B cell (primary cell): ENCODE measurements at regions not wholly inside any gene's neighbourhood (a gene's known extent, or its start where the extent isn't known, plus 50 kb on each side); places are given as distances from the start of the nearest gene placed in this dataset.

ENCODE experiments used
- ATAC-seq: fragments of 200-7000 bp; cut with Tn5 transposase; one replicate; pipeline ENCODE4 v1.10.0; 2021; ENCODE audit warnings: low read depth, mild to moderate bottlenecking, moderate number of reproducible peaks, moderate library complexity
- CTCF ChIA-PET: fragments of 350-600 bp; sonication (Branson Sonifier 250); formaldehyde crosslinking; loops from one replicate; lab custom pipeline; 2021; ENCODE audit warnings: antibody characterized with exemption, inconsistent platforms; lab: Charles Lee
- POLR2A ChIA-PET: fragments of 350-600 bp; sonication (Branson Sonifier 250); formaldehyde crosslinking; loops from one replicate; lab custom pipeline; 2021; ENCODE audit warnings: antibody characterized with exemption; lab: Charles Lee
- DNase-seq: peaks from one replicate; pipeline ENCODE4 v3.0.0; 2013
- H2AFZ ChIP-seq: 2 replicates; pipeline ENCODE4 v1.6.1; 2012; ENCODE audit warnings: mild to moderate bottlenecking, low read depth, low read length; ENCODE audit not compliant: insufficient read depth, poor library complexity, severe bottlenecking
- H3K27ac ChIP-seq, 2 donors: 1 replicate in 1 of 2; 2 replicates in 1 of 2; pipeline ENCODE4 v1.5.1; 2012 to 2013; ENCODE audit warnings: low read length in 2 of 2, mild to moderate bottlenecking in 2 of 2, moderate library complexity in 1 of 2
- H3K27me3 ChIP-seq, 4 experiments: fragments of 200-600 bp in 1 of 4; sonication (generic) in 1 of 4; replicated peaks in 1 of 4; 1 replicate in 2 of 4; 2 replicates in 2 of 4; pipeline versions ENCODE4 v1.6.1 to v1.7.0; 2013 to 2016; ENCODE audit warnings: low read length in 3 of 4, mild to moderate bottlenecking in 2 of 4, mixed read lengths in 1 of 4, moderate library complexity in 1 of 4; ENCODE audit not compliant: insufficient read depth in 4 of 4, control insufficient read depth in 3 of 4; ENCODE audit errors: control extremely low read depth in 1 of 4
- H3K36me3 ChIP-seq, 2 experiments: replicated peaks in 1 of 2; 1 replicate in 1 of 2; 2 replicates in 1 of 2; pipeline versions ENCODE4 v1.6.1 to v1.7.1; 2013; ENCODE audit warnings: low read length in 1 of 2; ENCODE audit not compliant: insufficient read depth in 2 of 2, control insufficient read depth in 1 of 2; ENCODE audit errors: control extremely low read depth in 1 of 2, extremely low read depth in 1 of 2
- H3K4me1 ChIP-seq, 2 donors: fragments of 200-600 bp in 1 of 2; sonication (generic) in 1 of 2; 1 replicate in 1 of 2; 2 replicates in 1 of 2; pipeline versions ENCODE4 v1.5.1 to v1.6.1; 2013 to 2017; ENCODE audit warnings: low read length in 2 of 2; ENCODE audit not compliant: control insufficient read depth in 2 of 2, insufficient read depth in 2 of 2
- H3K4me2 ChIP-seq: replicated peaks from 2 replicates; pipeline ENCODE3; 2012; ENCODE audit warnings: mild to moderate bottlenecking, low read depth, low read length; ENCODE audit not compliant: poor library complexity, severe bottlenecking
- H3K4me3 ChIP-seq, 5 experiments: fragments of 200-600 bp in 1 of 5; sonication (generic) in 1 of 5; 1 replicate in 3 of 5; 2 replicates in 2 of 5; pipeline versions ENCODE4 v1.5.1 to v1.7.0; 2011 to 2016; ENCODE audit warnings: low read length in 4 of 5, mild to moderate bottlenecking in 4 of 5, low read depth in 2 of 5, control low read depth in 1 of 5, moderate library complexity in 1 of 5; ENCODE audit not compliant: insufficient read depth in 1 of 5; ENCODE audit errors: control extremely low read depth in 1 of 5, extremely low read depth in 1 of 5
- H3K79me2 ChIP-seq: fragments of 200-600 bp; sonication (generic); one replicate; pipeline ENCODE4 v1.6.0; 2016; ENCODE audit warnings: low read length; ENCODE audit not compliant: control insufficient read depth, insufficient read depth
- H3K9ac ChIP-seq: fragments of 200-600 bp; sonication (generic); 2 replicates; pipeline ENCODE4 v1.6.1; 2017; ENCODE audit warnings: mild to moderate bottlenecking, low read length, moderate library complexity
- H3K9me3 ChIP-seq, 3 donors: one replicate each; pipeline versions ENCODE4 v1.6.1 to v1.7.1; 2013; ENCODE audit warnings: low read length in 2 of 3; ENCODE audit not compliant: control insufficient read depth in 2 of 3, insufficient read depth in 1 of 3; ENCODE audit errors: control extremely low read depth in 1 of 3
- H4K20me1 ChIP-seq: 2 replicates; pipeline ENCODE4 v1.6.0; 2012; ENCODE audit warnings: mild to moderate bottlenecking, low read length; ENCODE audit not compliant: insufficient read depth, control insufficient read depth, poor library complexity, severe bottlenecking
- H3K27ac Mint-ChIP-seq: one replicate; pipeline ENCODE4 v1.8.0; 2021; ENCODE audit warnings: mixed read lengths
- H3K27me3 Mint-ChIP-seq: one replicate; pipeline ENCODE4 v1.8.0; 2021; ENCODE audit warnings: mixed read lengths
- H3K4me1 Mint-ChIP-seq: one replicate; pipeline ENCODE4 v1.8.0; 2021; ENCODE audit warnings: mixed read lengths
- H3K4me3 Mint-ChIP-seq: one replicate; pipeline ENCODE4 v1.8.0; 2021; ENCODE audit warnings: mixed read lengths
- H3K9me3 Mint-ChIP-seq: one replicate; pipeline ENCODE4 v1.8.0; 2022; ENCODE audit warnings: mixed read lengths; ENCODE audit not compliant: insufficient read depth
- CTCF ChIP-seq: fragments of 200-600 bp; IDR thresholded peaks from one replicate; pipeline ENCODE4 v1.8.0; 2022; ENCODE audit warnings: antibody characterized with exemption, mild to moderate bottlenecking
- EZH2 ChIP-seq: IDR thresholded peaks from 2 replicates; pipeline ENCODE4 v1.6.1; 2012; ENCODE audit warnings: borderline replicate concordance, low read depth, mild to moderate bottlenecking, moderate library complexity, low read length; ENCODE audit not compliant: insufficient read depth, poor library complexity, severe bottlenecking
- WGBS: methylation state at CpG from one replicate; pipeline ENCODE4 v1.1.5; 2013; ENCODE audit warnings: missing lambda C conversion rate; ENCODE audit not compliant: insufficient coverage; 5-methylcytosine and 5-hydroxymethylcytosine counted together
- intact Hi-C: fragments of 100-400 bp; cut with micrococcal nuclease; formaldehyde crosslinking; loops from one replicate; pipeline ENCODE4 v1.10.0; 2022

- Mint-ChIP-seq H3K27ac (no peak overlapping the region), H3K27me3 (no peaks in the 10 kb centered on the region), H3K4me1 (no peaks in the 10 kb centered on the region), H3K4me3 (no peak overlapping the region), H3K9me3 (peaks cover 2% of the 10 kb centered on the region)
- TF ChIP-seq CTCF (no peak), EZH2 (no peak)
- no peaks in the 10 kb centered on the region for H4K20me1 ChIP-seq
- CTCF ChIA-PET = no interaction called here
- 100% methylated on average over 1 of the region's 4 CpGs for WGBS
- no peaks in the 10 kb centered on the region for H3K79me2 ChIP-seq
- intact Hi-C loops = no loop called here
- no peak overlapping the region for H3K4me3 ChIP-seq
- H3K27me3 ChIP-seq = no peaks in the 10 kb centered on the region
- no peaks in the 10 kb centered on the region for H3K4me1 ChIP-seq
- no peak overlapping the region for H2AFZ ChIP-seq
- H3K9me3 ChIP-seq = no peaks in the 10 kb centered on the region
- H3K36me3 ChIP-seq = no peaks in the 10 kb centered on the region
- H3K4me2 ChIP-seq = no peak overlapping the region
- H3K9ac ChIP-seq = no peak overlapping the region
- H3K27ac ChIP-seq = no peak overlapping the region
- ATAC-seq = no peak
- DNase-seq = no peak
- POLR2A ChIA-PET = no interaction called here
Measured at GRCh38 chr2:40606862-40607261, 155.0 kb upstream of the SLC8A1 start.

- intact Hi-C loops = no loop called here
- Histone ChIP-seq H3K4me3 (no peak overlapping the region), H2AFZ (no peak overlapping the region), H3K36me3 (no peaks in the 10 kb centered on the region), H3K9ac (no peak overlapping the region), H3K27ac (no peak overlapping the region), H3K4me1 (no peaks in the 10 kb centered on the region), H3K27me3 (no peaks in the 10 kb centered on the region), H3K79me2 (no peaks in the 10 kb centered on the region), H4K20me1 (no peaks in the 10 kb centered on the region), H3K9me3 (no peaks in the 10 kb centered on the region), H3K4me2 (no peak overlapping the region)
- WGBS = no CpG with 5 or more reads among the region's 4 CpGs
- no peak for DNase-seq
- Mint-ChIP-seq H3K27ac (no peak overlapping the region), H3K4me1 (no peaks in the 10 kb centered on the region), H3K27me3 (no peaks in the 10 kb centered on the region), H3K4me3 (no peak overlapping the region), H3K9me3 (peaks cover 2% of the 10 kb centered on the region)
- no peak for TF ChIP-seq CTCF
- TF ChIP-seq EZH2 = no peak
- CTCF ChIA-PET = no interaction called here
- POLR2A ChIA-PET = no interaction called here
- no peak for ATAC-seq
Measured at GRCh38 chr2:40611196-40611595, 159.3 kb upstream of the SLC8A1 start.
